Colonic mucosa (tissue), 4 donors: ENCODE measurements at regions not wholly inside any gene's neighbourhood (a gene's known extent, or its start where the extent isn't known, plus 50 kb on each side); places are given as distances from the start of the nearest gene placed in this dataset.

Experiments
- DNase-seq: peaks from one replicate; pipeline ENCODE4 v3.0.0-alpha.2; 2020
- H3K27ac ChIP-seq: fragments of 200-600 bp; one replicate; pipeline ENCODE4 v1.8.0; 2021
- H3K27me3 ChIP-seq: fragments of 200-600 bp; one replicate; pipeline ENCODE4 v1.8.0; 2021
- H3K36me3 ChIP-seq: fragments of 200-600 bp; one replicate; pipeline ENCODE4 v1.8.0; 2021
- H3K4me1 ChIP-seq: fragments of 200-600 bp; one replicate; pipeline ENCODE4 v1.8.0; 2021; ENCODE audit warnings: mild to moderate bottlenecking
- H3K4me3 ChIP-seq: fragments of 200-600 bp; one replicate; pipeline ENCODE4 v1.8.0; 2021
- H3K9ac ChIP-seq, 2 donors: one replicate each; pipeline ENCODE4 v1.7.0; 2013; ENCODE audit warnings: control low read depth in 2 of 2, low read depth in 2 of 2, low read length in 2 of 2
- H3K9me3 ChIP-seq: fragments of 200-600 bp; one replicate; pipeline ENCODE4 v1.8.0; 2021
- CTCF ChIP-seq: fragments of 200-600 bp; IDR thresholded peaks from one replicate; pipeline ENCODE4 v1.8.0; 2022; ENCODE audit warnings: antibody characterized with exemption, mild to moderate bottlenecking
- intact Hi-C: fragments of 100-400 bp; cut with DNase I; formaldehyde crosslinking; loops from one replicate; pipeline ENCODE4 v1.14.1; 2022
- donor health status: healthy.
- donor health status: DM: no; HTN: no; CAD: no.
- donor health status: DM: no; HTN: no; CAD: no.

DNA sequence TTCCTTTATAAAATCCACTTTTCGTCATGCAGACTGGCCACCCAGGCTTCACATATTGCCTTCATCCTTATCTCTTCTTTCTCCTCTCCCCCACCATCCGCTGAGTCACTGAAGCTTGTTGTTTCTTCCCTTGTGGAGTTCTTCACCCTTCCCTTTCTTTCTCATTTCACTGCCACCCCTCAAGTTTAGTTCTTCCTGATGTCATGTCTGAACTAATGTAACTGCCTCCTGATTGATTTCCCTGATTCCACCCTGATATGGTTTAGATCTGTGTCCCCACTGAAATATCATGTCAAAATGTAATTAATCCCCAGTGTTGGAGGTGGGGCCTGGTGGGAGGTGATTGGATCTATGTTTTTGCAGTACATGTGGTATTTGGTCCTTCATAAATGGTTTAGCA, 151.4 kb downstream of the CPEB2 start:
- Histone ChIP-seq H3K4me1 (no peaks in the 10 kb centered on the region), H3K9me3 (no peaks in the 10 kb centered on the region), H3K9ac (no peak overlapping the region), H3K27me3 (no peaks in the 10 kb centered on the region), H3K4me3 (no peak overlapping the region), H3K36me3 (no peaks in the 10 kb centered on the region), H3K27ac (no peak overlapping the region)
- TF ChIP-seq CTCF = no peak
- DNase-seq = no peak
- intact Hi-C loops = no loop called here

GRCh38 chr4:15158406-15159091, 156.3 kb downstream of the CPEB2 start:
- Histone ChIP-seq H3K27me3 (no peaks in the 10 kb centered on the region), H3K9me3 (no peaks in the 10 kb centered on the region), H3K9ac (no peak overlapping the region), H3K27ac (no peak overlapping the region), H3K4me3 (no peak overlapping the region), H3K36me3 (no peaks in the 10 kb centered on the region), H3K4me1 (no peaks in the 10 kb centered on the region)
- no peak for TF ChIP-seq CTCF
- no peak for DNase-seq
- intact Hi-C loops = no loop called here

DNA sequence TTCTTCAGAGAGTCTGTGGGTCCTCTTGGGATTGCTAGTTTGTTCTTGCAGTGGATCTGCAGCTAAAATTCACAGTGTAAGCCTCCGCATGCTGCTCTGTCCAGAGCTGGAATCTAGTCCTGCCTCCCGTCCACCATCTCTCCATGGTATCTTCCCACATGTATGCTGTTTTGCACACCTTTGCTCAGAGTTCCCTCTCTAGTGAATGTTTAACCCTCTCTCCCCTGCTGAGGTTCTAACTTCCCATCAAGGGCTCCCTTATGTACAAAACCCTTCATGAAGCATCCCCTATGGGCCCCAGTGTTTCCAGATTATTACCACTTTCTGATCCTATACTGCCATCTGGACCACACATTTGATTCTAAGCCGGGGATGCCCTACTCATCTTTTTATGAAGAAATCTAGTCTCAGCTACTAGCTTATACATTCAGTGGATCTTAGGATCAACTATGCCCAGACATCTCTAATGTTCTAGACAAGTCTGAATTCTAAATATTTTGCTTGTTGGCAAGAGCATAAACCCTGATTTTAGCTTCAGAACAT, 157.3 kb downstream of the CPEB2 start:
- no peaks in the 10 kb centered on the region for H3K9me3 ChIP-seq
- H3K4me1 ChIP-seq = no peaks in the 10 kb centered on the region
- H3K36me3 ChIP-seq = no peaks in the 10 kb centered on the region
- no peak for DNase-seq
- no peak for TF ChIP-seq CTCF
- no peak overlapping the region for H3K9ac ChIP-seq
- no peaks in the 10 kb centered on the region for H3K27me3 ChIP-seq
- intact Hi-C loops = no loop called here
- no peak overlapping the region for H3K4me3 ChIP-seq
- no peak overlapping the region for H3K27ac ChIP-seq

GRCh38 chr4:15161439-15161838, 159.2 kb downstream of the CPEB2 start:
- H3K4me3 ChIP-seq = no peak overlapping the region
- H3K36me3 ChIP-seq = no peaks in the 10 kb centered on the region
- H3K4me1 ChIP-seq = no peaks in the 10 kb centered on the region
- H3K27ac ChIP-seq = no peak overlapping the region
- intact Hi-C loops = no loop called here
- no peaks in the 10 kb centered on the region for H3K27me3 ChIP-seq
- DNase-seq = no peak
- no peak overlapping the region for H3K9ac ChIP-seq
- H3K9me3 ChIP-seq = no peaks in the 10 kb centered on the region
- TF ChIP-seq CTCF = no peak

GRCh38 chr4:15162046-15162445, 159.8 kb downstream of the CPEB2 start:
- H3K4me1 ChIP-seq = no peaks in the 10 kb centered on the region
- intact Hi-C loops = no loop called here
- H3K27ac ChIP-seq = no peak overlapping the region
- no peak for DNase-seq
- H3K27me3 ChIP-seq = no peaks in the 10 kb centered on the region
- no peak overlapping the region for H3K4me3 ChIP-seq
- H3K9me3 ChIP-seq = no peaks in the 10 kb centered on the region
- H3K36me3 ChIP-seq = no peaks in the 10 kb centered on the region
- no peak for TF ChIP-seq CTCF
- H3K9ac ChIP-seq = no peak overlapping the region
